WI38 (cell line): ENCODE measurements at regions not wholly inside any gene's neighbourhood (a gene's known extent, or its start where the extent isn't known, plus 50 kb on each side); places are given as distances from the start of the nearest gene placed in this dataset.

Source experiments
- H3K4me3 ChIP-seq: 2 replicates; pipeline ENCODE4 v1.5.1; 2011; ENCODE audit warnings: low read depth, mild to moderate bottlenecking, control low read depth, low read length
- CTCF ChIP-seq: IDR thresholded peaks from 2 replicates; pipeline ENCODE4 v1.5.1; 2012; ENCODE audit warnings: low read depth, mild to moderate bottlenecking, control low read depth, low read length

- H3K4me3 ChIP-seq: no peak overlapping the region
- TF ChIP-seq CTCF: no peak
Observed at GRCh38 chr12:13875744-13876143, 105.7 kb downstream of the GRIN2B start.

GRCh38 chr12:13870255-13870654 is 111.1 kb downstream of the GRIN2B start:
- H3K4me3 ChIP-seq: no peak overlapping the region
- no peak for TF ChIP-seq CTCF

GRCh38 chr12:13864081-13864673 is 117.2 kb downstream of the GRIN2B start:
- no peak overlapping the region for H3K4me3 ChIP-seq
- TF ChIP-seq CTCF: peak; percentile 58

GRCh38 chr12:13857750-13858149 is 123.7 kb downstream of the GRIN2B start:
- TF ChIP-seq CTCF: no peak
- H3K4me3 ChIP-seq: no peak overlapping the region

GRCh38 chr12:13853471-13853870 is 127.9 kb downstream of the GRIN2B start:
- TF ChIP-seq CTCF: no peak
- H3K4me3 ChIP-seq: no peak overlapping the region

- no peak for TF ChIP-seq CTCF
- no peak overlapping the region for H3K4me3 ChIP-seq
Observed at GRCh38 chr12:13851828-13852227, 129.6 kb downstream of the GRIN2B start.

GRCh38 chr12:13849456-13849855 is 131.9 kb downstream of the GRIN2B start:
- TF ChIP-seq CTCF: no peak
- no peak overlapping the region for H3K4me3 ChIP-seq
